A549 (cell line): ENCODE measurements at regions not wholly inside any gene's neighbourhood (a gene's known extent, or its start where the extent isn't known, plus 50 kb on each side); places are given as distances from the start of the nearest gene placed in this dataset.

ENCODE experiments used
- ATAC-seq, 2 experiments: fragments of 200-7000 bp in 1 of 2; fragments of >200 bp in 1 of 2; cut with Nextera tagmentation in 1 of 2; cut with Tn5 transposase in 1 of 2; 3 replicates each; pipeline versions ENCODE4 v1.8.0 to v1.9.1; 2018 to 2020; ENCODE audit warnings: mild to moderate bottlenecking in 1 of 2, moderate library complexity in 1 of 2
- CTCF ChIA-PET: fragments of 300-600 bp; sonication (Branson Sonifier 250); formaldehyde crosslinking; extraction: SDS; loops from one replicate; lab custom pipeline; 2021; ENCODE audit warnings: antibody characterized with exemption, inconsistent platforms; lab: Yijun Ruan, JAX
- POLR2A ChIA-PET: fragments of 350-600 bp; formaldehyde crosslinking; extraction: SDS; loops from one replicate; lab custom pipeline; 2021; ENCODE audit warnings: antibody characterized with exemption, inconsistent platforms; lab: Yijun Ruan, JAX
- DNase-seq, 2 experiments: peaks; one replicate each; pipeline versions ENCODE4 v3.0.0 to v3.0.0-alpha.2; 2011 to 2016; ENCODE audit warnings: low read depth in 1 of 2, low spot score in 1 of 2
- FAIRE-seq: peaks from 2 replicates; lab custom pipeline; 2011; peaks lifted over from hg19 to GRCh38; lab: Jason Lieb, UNC
- H3K27ac ChIP-seq, 2 experiments: fragments of >200 bp; sonication (Bioruptor Twin); formaldehyde crosslinking; 3 replicates each; pipeline ENCODE4 v1.5.1; 2016 to 2017
- H3K4me1 ChIP-seq: fragments of >200 bp; sonication (Bioruptor Twin); formaldehyde crosslinking; 3 replicates; pipeline ENCODE4 v1.6.1; 2016
- H3K4me2 ChIP-seq: fragments of >200 bp; sonication (Bioruptor Twin); formaldehyde crosslinking; 3 replicates; pipeline ENCODE4 v1.6.1; 2016
- H3K4me3 ChIP-seq: fragments of >200 bp; sonication (Bioruptor Twin); formaldehyde crosslinking; 3 replicates; pipeline ENCODE4 v1.5.1; 2016
- H3K9me3 ChIP-seq: fragments of >200 bp; sonication (Bioruptor Twin); formaldehyde crosslinking; 3 replicates; pipeline ENCODE4 v1.6.1; 2016
- BCL3 ChIP-seq: fragments of >200 bp; sonication (Bioruptor Twin); formaldehyde crosslinking; IDR thresholded peaks from 3 replicates; pipeline ENCODE4 v1.6.1; 2016
- BHLHE40 ChIP-seq: IDR thresholded peaks from 2 replicates; pipeline ENCODE4 v1.6.1; 2012; ENCODE audit warnings: low read depth, low read length, inconsistent platforms
- CBX2 ChIP-seq: fragments of 200-600 bp; sonication (generic); IDR thresholded peaks from 2 replicates; pipeline ENCODE4 v1.6.1; 2016; ENCODE audit warnings: low read depth, mild to moderate bottlenecking, borderline replicate concordance
- CHD4 ChIP-seq: fragments of 200-600 bp; sonication (generic); IDR thresholded peaks from 2 replicates; pipeline ENCODE4 v1.6.1; 2016; ENCODE audit warnings: antibody characterized with exemption, mild to moderate bottlenecking, borderline replicate concordance
- E2F6 ChIP-seq: IDR thresholded peaks from 2 replicates; pipeline ENCODE4 v1.6.1; 2012; ENCODE audit warnings: low read depth, borderline replicate concordance
- EHF ChIP-seq: fragments of 250-450 bp; sonication (Bioruptor Pico); IDR thresholded peaks from 2 replicates; pipeline ENCODE4 v1.5.0; 2020; ENCODE audit warnings: mild to moderate bottlenecking
- EP300 ChIP-seq, 2 experiments: fragments of >200 bp; sonication (Bioruptor Twin); formaldehyde crosslinking; IDR thresholded peaks; 2 replicates in 1 of 2; 3 replicates in 1 of 2; pipeline ENCODE4 v1.6.1; 2016 to 2017
- ESRRA ChIP-seq: fragments of 150-350 bp; IDR thresholded peaks from 2 replicates; pipeline ENCODE4 v1.6.1; 2014; ENCODE audit warnings: mild to moderate bottlenecking, low read length, borderline replicate concordance
- FOSL2 ChIP-seq, 2 experiments: fragments of 450-650 bp in 1 of 2; fragments of >200 bp in 1 of 2; sonication (Bioruptor Twin) in 1 of 2; formaldehyde crosslinking; IDR thresholded peaks; 2 replicates each; pipeline versions ENCODE4 v1.5.0 to v1.6.1; 2016 to 2020; ENCODE audit warnings: mild to moderate bottlenecking in 1 of 2, moderate library complexity in 1 of 2
- FOXS1 ChIP-seq: fragments of 250-450 bp; sonication (Bioruptor Pico); IDR thresholded peaks from 2 replicates; pipeline ENCODE4 v1.5.0; 2020; ENCODE audit warnings: mild to moderate bottlenecking, moderate library complexity
- GATA3 ChIP-seq: IDR thresholded peaks from 2 replicates; pipeline ENCODE4 v1.6.1; 2012; ENCODE audit warnings: borderline replicate concordance
- HOXA7 ChIP-seq: fragments of 250-450 bp; sonication (Bioruptor Pico); IDR thresholded peaks from 2 replicates; pipeline ENCODE4 v1.5.0; 2020; ENCODE audit warnings: mild to moderate bottlenecking, moderate library complexity
- HOXB13 ChIP-seq: fragments of 250-450 bp; sonication (Bioruptor Pico); IDR thresholded peaks from 2 replicates; pipeline ENCODE4 v1.5.0; 2020; ENCODE audit warnings: low read depth, mild to moderate bottlenecking, moderate library complexity
- HOXB5 ChIP-seq: fragments of 250-450 bp; sonication (Bioruptor Pico); IDR thresholded peaks from 2 replicates; pipeline ENCODE4 v1.5.0; 2020; ENCODE audit warnings: mild to moderate bottlenecking, moderate library complexity
- MAX ChIP-seq: IDR thresholded peaks from 2 replicates; pipeline ENCODE4 v1.6.1; 2012
- MAZ ChIP-seq: fragments of 150-350 bp; IDR thresholded peaks from 2 replicates; pipeline ENCODE4 v1.6.1; 2014; ENCODE audit warnings: antibody characterized with exemption, low read depth, low read length, borderline replicate concordance
- MYC ChIP-seq: IDR thresholded peaks from 2 replicates; pipeline ENCODE4 v1.6.1; 2012; ENCODE audit warnings: mild to moderate bottlenecking, inconsistent platforms, low read length, improper control_type of control experiment, borderline replicate concordance
- NFE2L2 ChIP-seq: fragments of 150-350 bp; conservative IDR thresholded peaks from 2 replicates; pipeline ENCODE4 v1.6.1; 2014; ENCODE audit warnings: low read length
- NPAS2 ChIP-seq: fragments of 250-450 bp; sonication (Bioruptor Pico); IDR thresholded peaks from 2 replicates; pipeline ENCODE4 v1.8.0; 2022; ENCODE audit warnings: mild to moderate bottlenecking, moderate library complexity, borderline replicate concordance
- PHF8 ChIP-seq: fragments of 200-600 bp; sonication (generic); IDR thresholded peaks from 2 replicates; pipeline ENCODE4 v1.6.1; 2016; ENCODE audit warnings: low read depth, mild to moderate bottlenecking, antibody characterized with exemption, moderate library complexity, borderline replicate concordance
- POLR2A ChIP-seq: IDR thresholded peaks from 2 replicates; pipeline ENCODE4 v1.6.1; 2012; ENCODE audit warnings: mild to moderate bottlenecking, low read length
- RAD21 ChIP-seq, 2 experiments: fragments of >200 bp in 1 of 2; sonication (Bioruptor Twin) in 1 of 2; formaldehyde crosslinking in 1 of 2; IDR thresholded peaks in 1 of 2; conservative IDR thresholded peaks in 1 of 2; 2 replicates in 1 of 2; 3 replicates in 1 of 2; pipeline ENCODE4 v1.6.1; 2012 to 2018; ENCODE audit warnings: inconsistent platforms in 1 of 2
- RFX5 ChIP-seq: fragments of 450-650 bp; IDR thresholded peaks from 2 replicates; pipeline ENCODE4 v1.7.1; 2014; ENCODE audit warnings: antibody characterized with exemption, mild to moderate bottlenecking, moderate library complexity
- RNF2 ChIP-seq: fragments of 200-600 bp; sonication (generic); IDR thresholded peaks from 2 replicates; pipeline ENCODE4 v1.6.1; 2016; ENCODE audit warnings: low read depth, mild to moderate bottlenecking, antibody characterized with exemption, moderate library complexity, borderline replicate concordance
- SMC3 ChIP-seq: fragments of >200 bp; sonication (Bioruptor Twin); formaldehyde crosslinking; IDR thresholded peaks from 3 replicates; pipeline ENCODE4 v1.6.1; 2018; ENCODE audit warnings: inconsistent platforms
- SREBF2 ChIP-seq: fragments of 450-650 bp; IDR thresholded peaks from 2 replicates; pipeline ENCODE4 v1.6.1; 2014; ENCODE audit warnings: mild to moderate bottlenecking, moderate library complexity
- TFCP2L1 ChIP-seq: fragments of 250-450 bp; sonication (Bioruptor Pico); IDR thresholded peaks from 2 replicates; pipeline ENCODE4 v1.5.0; 2021; ENCODE audit warnings: mild to moderate bottlenecking
- ZC3H11A ChIP-seq: fragments of 450-650 bp; IDR thresholded peaks from 2 replicates; pipeline ENCODE4 v1.6.1; 2014; ENCODE audit warnings: antibody characterized with exemption, mild to moderate bottlenecking
- ZFP36 ChIP-seq: fragments of 450-650 bp; IDR thresholded peaks from 2 replicates; pipeline ENCODE4 v1.6.1; 2014; ENCODE audit warnings: borderline replicate concordance; ENCODE audit not compliant: partially characterized antibody
- ZSCAN20 ChIP-seq: fragments of 250-450 bp; sonication (Bioruptor Pico); IDR thresholded peaks from 2 replicates; pipeline ENCODE4 v1.8.0; 2022; ENCODE audit warnings: mild to moderate bottlenecking, moderate library complexity
- WGBS: methylation state at CpG from one replicate; pipeline ENCODE4 v1.1.6; 2017; ENCODE audit errors: missing lambda C conversion rate; 5-methylcytosine and 5-hydroxymethylcytosine counted together

- ChIA-PET CTCF (no interaction called here), POLR2A (no interaction called here)
- no peak for FAIRE-seq
- no peak overlapping the region for H3K27ac ChIP-seq
- ATAC-seq: no peak
- H3K4me2 ChIP-seq: no peak overlapping the region
- WGBS: 75% methylated on average over 3 of the region's 4 CpGs
- no peaks in the 10 kb centered on the region for H3K4me1 ChIP-seq
- no peaks in the 10 kb centered on the region for H3K9me3 ChIP-seq
- TF ChIP-seq RFX5 (no peak), SREBF2 (no peak), EP300 (IDR thresholded peaks at IDR 0.05) (no peak), NFE2L2 (no peak), HOXB5 (CRISPR knock-in tag) (no peak), MYC (no peak), ZSCAN20 (CRISPR knock-in tag) (no peak), GATA3 (no peak), FOXS1 (CRISPR knock-in tag) (no peak), BHLHE40 (no peak)
- H3K4me3 ChIP-seq: no peak overlapping the region
- DNase-seq: no peak
These were observed 504.1 kb downstream of the TBL1XR1 start for GRCh38 chr3:176692966-176693785.

- ChIA-PET CTCF (no interaction called here), POLR2A (no interaction called here)
- no peak for DNase-seq
- no peak for TF ChIP-seq PHF8
- no peak for TF ChIP-seq FOSL2 (IDR thresholded peaks at IDR 0.05)
- no peak for TF ChIP-seq FOSL2 (CRISPR knock-in tag; IDR thresholded peaks at IDR 0.05)
- no peak for TF ChIP-seq NPAS2
- TF ChIP-seq MAX: no peak
- no peak for TF ChIP-seq BCL3
- no peak for TF ChIP-seq TFCP2L1 (CRISPR knock-in tag)
- no peak for TF ChIP-seq EP300 (IDR thresholded peaks at IDR 0.05)
- no peak for TF ChIP-seq ZFP36
- TF ChIP-seq RNF2: no peak
- no peak for TF ChIP-seq ESRRA
- TF ChIP-seq SMC3: no peak
- TF ChIP-seq, all 56 proteins: peak for 0
- FAIRE-seq (no peak), ATAC-seq (no peak)
- no peak overlapping the region for H3K4me2 ChIP-seq
- H3K4me1 ChIP-seq: no peaks in the 10 kb centered on the region
- WGBS: 37% methylated on average over 8 of the region's 8 CpGs
- no peak overlapping the region for H3K4me3 ChIP-seq
- H3K9me3 ChIP-seq: no peaks in the 10 kb centered on the region
- no peak overlapping the region for H3K27ac ChIP-seq
These were observed 504.9 kb downstream of the TBL1XR1 start for GRCh38 chr3:176692199-176692965.

GRCh38 chr3:176690083-176690869 lies 507.0 kb downstream of the TBL1XR1 start:
- no peak for ATAC-seq
- Histone ChIP-seq H3K4me1 (no peaks in the 10 kb centered on the region), H3K9me3 (no peaks in the 10 kb centered on the region), H3K27ac (no peak overlapping the region), H3K4me2 (no peak overlapping the region), H3K4me3 (no peak overlapping the region)
- 26% methylated on average over 7 of the region's 7 CpGs for WGBS
- no peak for FAIRE-seq
- DNase-seq: no peak
- POLR2A ChIA-PET: no interaction called here
- CTCF ChIA-PET: interaction anchor here (0.6 kb wide), 1 partner anchor 760 kb away, joined by 4 read pairs; no protein-coding TSS in a partner anchor
- TF ChIP-seq CBX2 (no peak), MAZ (no peak), ZC3H11A (no peak), E2F6 (no peak), CHD4 (no peak), HOXB13 (CRISPR knock-in tag) (no peak), EHF (CRISPR knock-in tag) (no peak), RAD21 (conservative IDR thresholded peaks at IDR 0.05 in 1 of 2, IDR thresholded peaks at IDR 0.05 in 1 of 2) (no peak), PHF8 (no peak), RFX5 (no peak), HOXA7 (CRISPR knock-in tag) (no peak), ZFP36 (no peak), POLR2A (no peak)
